SK-N-MC (cell line): ENCODE measurements at regions not wholly inside any gene's neighbourhood (a gene's known extent, or its start where the extent isn't known, plus 50 kb on each side); places are given as distances from the start of the nearest gene placed in this dataset.

Experiments used
- EZH2 ChIP-seq: fragments of 200-600 bp; sonication (generic); IDR thresholded peaks from one replicate; pipeline ENCODE4 v1.6.1; 2017; ENCODE audit warnings: antibody characterized with exemption
- FOXP2 ChIP-seq: optimal IDR thresholded peaks from 2 replicates; pipeline ENCODE3; 2011; ENCODE audit warnings: mild to moderate bottlenecking, moderate library complexity; ENCODE audit not compliant: insufficient read depth; ENCODE audit errors: extremely low read length, control extremely low read depth
- POLR2AphosphoS5 ChIP-seq: IDR thresholded peaks from 2 replicates; pipeline ENCODE4 v1.6.1; 2012; ENCODE audit warnings: mild to moderate bottlenecking, low read depth, low read length, borderline replicate concordance

DNA sequence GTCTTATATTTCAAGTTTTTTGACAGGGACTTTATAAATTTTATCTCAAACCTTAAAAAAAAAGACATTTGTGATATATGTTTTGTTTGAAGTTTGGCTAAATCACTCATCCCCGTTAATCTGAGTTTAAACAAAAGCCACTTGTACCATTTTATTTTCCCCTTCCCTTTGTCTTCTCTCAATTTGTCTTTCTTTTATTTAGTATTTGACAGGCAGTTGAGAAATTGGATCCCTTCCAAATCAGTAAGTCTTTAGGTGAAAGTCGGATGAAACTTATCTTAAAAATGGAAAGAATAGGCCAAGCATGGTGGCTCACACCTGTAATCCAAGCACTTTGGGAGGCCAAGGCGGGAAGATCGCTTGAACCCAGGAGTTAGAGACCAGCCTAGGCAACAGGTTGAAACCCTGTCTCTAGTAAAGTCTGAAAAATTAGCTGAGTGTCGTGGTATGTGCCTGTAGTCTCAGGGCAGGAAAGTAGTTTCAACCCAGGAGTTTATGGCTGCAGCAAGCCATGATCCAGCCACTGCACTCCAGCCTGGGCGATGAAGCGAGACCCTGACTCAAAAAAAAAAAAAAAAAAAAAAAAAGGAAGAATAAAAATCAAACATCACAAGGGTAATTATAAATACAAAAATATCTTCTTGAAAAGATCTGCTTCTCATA, 394.6 kb upstream of the TPM1 start:
- TF ChIP-seq FOXP2 = no peak
- TF ChIP-seq POLR2AphosphoS5 = no peak
- TF ChIP-seq EZH2 = no peak
